Peyer's patch (tissue), 4 donors: ENCODE measurements at regions not wholly inside any gene's neighbourhood (a gene's known extent, or its start where the extent isn't known, plus 50 kb on each side); places are given as distances from the start of the nearest gene placed in this dataset.

Source experiments
- DNase-seq, 3 donors: peaks; one replicate each; pipeline ENCODE4 v3.0.0-alpha.2; 2017 to 2019
- H3K27ac ChIP-seq, 4 donors: fragments of 200-600 bp; sonication (generic); one replicate each; pipeline ENCODE4 v1.5.1; 2016 to 2019
- H3K27me3 ChIP-seq, 2 donors: fragments of 200-600 bp; sonication (generic); one replicate each; pipeline ENCODE4 v1.5.1; 2019
- H3K36me3 ChIP-seq, 3 donors: fragments of 200-600 bp; sonication (generic); one replicate each; pipeline ENCODE4 v1.5.1; 2016 to 2019
- H3K4me1 ChIP-seq, 4 donors: fragments of 200-600 bp; sonication (generic); one replicate each; pipeline ENCODE4 v1.5.1; 2016 to 2019
- H3K4me3 ChIP-seq, 4 donors: fragments of 200-600 bp; sonication (generic); 1 replicate in 3 of 4; 2 replicates in 1 of 4; pipeline ENCODE4 v1.5.1; 2016 to 2019; ENCODE audit warnings: mild to moderate bottlenecking in 1 of 4
- H3K9me3 ChIP-seq, 4 donors: fragments of 200-600 bp; sonication (generic); one replicate each; pipeline ENCODE4 v1.5.1; 2016 to 2019; ENCODE audit warnings: mild to moderate bottlenecking in 1 of 4
- CTCF ChIP-seq, 6 experiments: fragments of 450-650 bp in 4 of 6; fragments of 200-600 bp in 2 of 6; sonication (generic) in 1 of 6; IDR thresholded peaks; one replicate each; pipeline ENCODE4 v1.5.1; 2017 to 2019; ENCODE audit warnings: antibody characterized with exemption in 6 of 6, mild to moderate bottlenecking in 3 of 6, moderate library complexity in 1 of 6
- POLR2A ChIP-seq, 2 donors: fragments of 450-650 bp; IDR thresholded peaks; one replicate each; pipeline ENCODE4 v1.5.1; 2017; ENCODE audit warnings: antibody characterized with exemption in 2 of 2, mild to moderate bottlenecking in 2 of 2, moderate library complexity in 2 of 2

DNA sequence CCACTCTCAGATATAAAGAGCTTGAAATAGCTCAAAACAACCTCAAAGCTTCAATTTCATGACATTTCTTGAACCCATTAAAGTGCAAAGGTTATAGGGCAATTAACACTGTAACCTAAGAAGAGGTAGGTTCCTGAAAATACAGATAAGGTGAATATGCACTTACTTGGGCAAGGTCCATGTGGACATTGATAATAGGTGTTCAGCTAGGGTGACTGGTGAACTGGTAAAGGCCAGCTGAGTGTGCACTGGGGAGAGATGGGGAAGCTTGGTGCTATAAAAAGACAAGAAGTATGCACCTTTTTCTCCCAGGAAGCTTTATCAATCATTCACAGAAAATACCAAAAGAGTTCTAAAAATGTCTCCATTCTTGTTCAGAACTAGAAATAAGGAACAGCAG is 418.6 kb downstream of the SLC16A7 start:
- Histone ChIP-seq H3K27ac (no peak overlapping the region), H3K36me3 (no peaks in the 10 kb centered on the region), H3K4me3 (no peak overlapping the region), H3K27me3 (no peaks in the 10 kb centered on the region), H3K9me3 (no peaks in the 10 kb centered on the region), H3K4me1 (no peaks in the 10 kb centered on the region)
- DNase-seq: no peak
- no peak for TF ChIP-seq POLR2A (IDR thresholded peaks at IDR 0.05)
- no peak for TF ChIP-seq CTCF (IDR thresholded peaks at IDR 0.05)

GRCh38 chr12:60020068-60020467 is 424.2 kb downstream of the SLC16A7 start:
- no peaks in the 10 kb centered on the region for H3K36me3 ChIP-seq
- no peaks in the 10 kb centered on the region for H3K4me1 ChIP-seq
- no peak for DNase-seq
- no peaks in the 10 kb centered on the region for H3K27me3 ChIP-seq
- no peaks in the 10 kb centered on the region for H3K9me3 ChIP-seq
- TF ChIP-seq POLR2A (IDR thresholded peaks at IDR 0.05) (no peak), CTCF (IDR thresholded peaks at IDR 0.05) (no peak)
- H3K27ac ChIP-seq: no peak overlapping the region
- H3K4me3 ChIP-seq: no peak overlapping the region

DNA sequence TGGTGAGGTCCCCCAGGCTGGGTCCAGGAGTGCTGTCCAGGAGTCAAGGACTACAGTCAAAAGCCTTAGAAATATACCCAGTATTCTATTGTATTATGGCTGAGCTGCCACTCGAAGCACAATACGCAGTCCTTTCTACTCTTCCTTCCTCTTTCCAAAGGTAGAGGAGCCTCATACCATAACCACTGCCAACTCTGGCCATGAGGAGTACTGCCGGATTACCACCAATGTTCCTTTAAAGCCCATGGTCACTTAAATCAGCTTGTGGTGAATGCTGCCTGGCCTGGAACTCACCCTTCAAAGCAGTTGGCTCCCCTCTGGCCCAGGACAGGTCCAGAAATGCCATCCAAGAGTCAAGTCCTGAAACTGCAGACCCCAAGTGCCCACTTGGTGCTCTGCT is 425.4 kb downstream of the SLC16A7 start:
- no peak for TF ChIP-seq POLR2A (IDR thresholded peaks at IDR 0.05)
- TF ChIP-seq CTCF (IDR thresholded peaks at IDR 0.05): no peak
- DNase-seq: no peak
- no peaks in the 10 kb centered on the region for H3K4me1 ChIP-seq
- H3K4me3 ChIP-seq: no peak overlapping the region
- no peaks in the 10 kb centered on the region for H3K9me3 ChIP-seq
- H3K36me3 ChIP-seq: no peaks in the 10 kb centered on the region
- no peak overlapping the region for H3K27ac ChIP-seq
- H3K27me3 ChIP-seq: no peaks in the 10 kb centered on the region

- Histone ChIP-seq H3K4me3 (no peak overlapping the region), H3K4me1 (no peaks in the 10 kb centered on the region), H3K27ac (no peak overlapping the region), H3K36me3 (no peaks in the 10 kb centered on the region), H3K27me3 (no peaks in the 10 kb centered on the region), H3K9me3 (no peaks in the 10 kb centered on the region)
- DNase-seq: no peak
- TF ChIP-seq POLR2A (IDR thresholded peaks at IDR 0.05): no peak
- no peak for TF ChIP-seq CTCF (IDR thresholded peaks at IDR 0.05)
Measured at GRCh38 chr12:60027266-60027665, 431.4 kb downstream of the SLC16A7 start.

DNA sequence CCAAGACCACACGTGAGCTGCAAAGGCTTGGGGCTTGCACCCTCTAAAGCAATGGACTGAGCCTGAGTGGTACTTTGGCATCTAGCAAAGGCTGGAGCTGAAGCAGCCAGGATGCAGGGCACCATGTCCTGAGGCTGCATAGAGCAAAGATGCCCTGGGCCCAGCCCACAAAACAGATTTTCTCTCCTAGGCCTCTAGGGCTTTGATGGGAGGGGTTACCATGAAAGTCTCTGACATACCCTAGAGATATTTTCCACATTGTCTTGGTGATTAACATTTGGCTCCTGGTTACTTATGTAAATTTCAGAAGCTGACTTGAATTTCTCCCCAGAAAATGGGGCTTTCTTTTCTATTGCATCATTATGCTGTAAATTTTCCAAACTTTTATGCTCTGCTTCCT is 438.3 kb downstream of the SLC16A7 start:
- Histone ChIP-seq H3K27me3 (no peaks in the 10 kb centered on the region), H3K27ac (no peak overlapping the region), H3K4me1 (no peaks in the 10 kb centered on the region), H3K4me3 (no peak overlapping the region), H3K36me3 (no peaks in the 10 kb centered on the region), H3K9me3 (no peaks in the 10 kb centered on the region)
- DNase-seq: no peak
- TF ChIP-seq CTCF (IDR thresholded peaks at IDR 0.05) (no peak), POLR2A (IDR thresholded peaks at IDR 0.05) (no peak)

- Histone ChIP-seq H3K4me1 (no peaks in the 10 kb centered on the region), H3K27ac (no peak overlapping the region), H3K4me3 (no peak overlapping the region), H3K9me3 (no peaks in the 10 kb centered on the region), H3K36me3 (no peaks in the 10 kb centered on the region), H3K27me3 (no peaks in the 10 kb centered on the region)
- TF ChIP-seq CTCF (IDR thresholded peaks at IDR 0.05): no peak
- no peak for TF ChIP-seq POLR2A (IDR thresholded peaks at IDR 0.05)
- no peak for DNase-seq
Measured at GRCh38 chr12:60035835-60036234, 440.0 kb downstream of the SLC16A7 start.
